GM12892 (cell line): ENCODE measurements at regions not wholly inside any gene's neighbourhood (a gene's known extent, or its start where the extent isn't known, plus 50 kb on each side); places are given as distances from the start of the nearest gene placed in this dataset.

Experiments used
- POLR2A ChIP-seq: IDR thresholded peaks from 2 replicates; pipeline ENCODE4 v1.6.1; 2011; ENCODE audit warnings: low read depth, low read length, control low read depth
- POLR2AphosphoS5 ChIP-seq: IDR thresholded peaks from 2 replicates; pipeline ENCODE4 v1.6.1; 2011; ENCODE audit warnings: low read depth, low read length, control low read depth
- TAF1 ChIP-seq: IDR thresholded peaks from 2 replicates; pipeline ENCODE4 v1.6.1; 2011; ENCODE audit warnings: low read depth, mild to moderate bottlenecking, control low read depth, low read length, borderline replicate concordance

GRCh38 chr5:73295447-73295846, 122.5 kb downstream of the TMEM174 start:
- TF ChIP-seq POLR2A = no peak
- no peak for TF ChIP-seq POLR2AphosphoS5
- no peak for TF ChIP-seq TAF1
